NB4 (cell line): ENCODE measurements at regions not wholly inside any gene's neighbourhood (a gene's known extent, or its start where the extent isn't known, plus 50 kb on each side); places are given as distances from the start of the nearest gene placed in this dataset.

Source experiments
- DNase-seq: peaks from one replicate; pipeline ENCODE4 v3.0.0; 2010; ENCODE audit warnings: low read depth
- H3K4me3 ChIP-seq: one replicate; pipeline ENCODE4 v1.5.1; 2011; ENCODE audit warnings: mild to moderate bottlenecking, low read depth, low read length, moderate library complexity
- MYC ChIP-seq: IDR thresholded peaks from 2 replicates; pipeline ENCODE4 v1.6.1; 2011; ENCODE audit warnings: low read depth, low read length
- POLR2A ChIP-seq: IDR thresholded peaks from 2 replicates; pipeline ENCODE4 v1.6.1; 2011; ENCODE audit warnings: mild to moderate bottlenecking; ENCODE audit not compliant: insufficient read length; ENCODE audit errors: extremely low read depth
- TF ChIP-seq, protein P1 (sequence below): IDR thresholded peaks from one replicate; pipeline ENCODE4 v1.5.1; 2012; ENCODE audit warnings: low read depth, low read length
- TF ChIP-seq, protein P2 (sequence below): IDR thresholded peaks from 2 replicates; pipeline ENCODE4 v1.6.1; 2011; ENCODE audit warnings: low read depth, low read length

DNA sequence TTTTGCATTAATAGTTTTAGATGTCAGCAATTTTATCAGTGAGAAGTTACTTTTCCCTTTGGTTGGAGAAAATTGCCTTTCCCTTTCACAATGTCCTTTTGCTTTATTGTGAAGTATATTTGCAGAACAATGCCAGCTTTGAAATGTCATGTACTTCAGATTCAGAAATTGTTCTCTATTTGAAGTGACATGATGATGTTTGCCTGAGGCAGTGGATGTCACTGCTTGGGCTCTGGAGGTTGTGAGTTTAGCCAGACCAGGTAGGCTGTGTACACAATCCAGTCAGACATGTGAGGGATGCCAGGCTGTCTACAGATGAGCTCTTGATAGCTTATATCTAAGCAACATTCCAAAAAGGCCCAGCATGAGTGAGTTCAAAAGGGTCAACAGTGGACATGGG lies 451.9 kb upstream of the FBXO33 start:
- DNase-seq = no peak
- TF ChIP-seq, protein P1, sequence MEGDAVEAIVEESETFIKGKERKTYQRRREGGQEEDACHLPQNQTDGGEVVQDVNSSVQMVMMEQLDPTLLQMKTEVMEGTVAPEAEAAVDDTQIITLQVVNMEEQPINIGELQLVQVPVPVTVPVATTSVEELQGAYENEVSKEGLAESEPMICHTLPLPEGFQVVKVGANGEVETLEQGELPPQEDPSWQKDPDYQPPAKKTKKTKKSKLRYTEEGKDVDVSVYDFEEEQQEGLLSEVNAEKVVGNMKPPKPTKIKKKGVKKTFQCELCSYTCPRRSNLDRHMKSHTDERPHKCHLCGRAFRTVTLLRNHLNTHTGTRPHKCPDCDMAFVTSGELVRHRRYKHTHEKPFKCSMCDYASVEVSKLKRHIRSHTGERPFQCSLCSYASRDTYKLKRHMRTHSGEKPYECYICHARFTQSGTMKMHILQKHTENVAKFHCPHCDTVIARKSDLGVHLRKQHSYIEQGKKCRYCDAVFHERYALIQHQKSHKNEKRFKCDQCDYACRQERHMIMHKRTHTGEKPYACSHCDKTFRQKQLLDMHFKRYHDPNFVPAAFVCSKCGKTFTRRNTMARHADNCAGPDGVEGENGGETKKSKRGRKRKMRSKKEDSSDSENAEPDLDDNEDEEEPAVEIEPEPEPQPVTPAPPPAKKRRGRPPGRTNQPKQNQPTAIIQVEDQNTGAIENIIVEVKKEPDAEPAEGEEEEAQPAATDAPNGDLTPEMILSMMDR = no peak
- TF ChIP-seq MYC (no peak), POLR2A (no peak)
- TF ChIP-seq, protein P2, sequence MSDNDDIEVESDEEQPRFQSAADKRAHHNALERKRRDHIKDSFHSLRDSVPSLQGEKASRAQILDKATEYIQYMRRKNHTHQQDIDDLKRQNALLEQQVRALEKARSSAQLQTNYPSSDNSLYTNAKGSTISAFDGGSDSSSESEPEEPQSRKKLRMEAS = no peak
- no peak overlapping the region for H3K4me3 ChIP-seq

DNA sequence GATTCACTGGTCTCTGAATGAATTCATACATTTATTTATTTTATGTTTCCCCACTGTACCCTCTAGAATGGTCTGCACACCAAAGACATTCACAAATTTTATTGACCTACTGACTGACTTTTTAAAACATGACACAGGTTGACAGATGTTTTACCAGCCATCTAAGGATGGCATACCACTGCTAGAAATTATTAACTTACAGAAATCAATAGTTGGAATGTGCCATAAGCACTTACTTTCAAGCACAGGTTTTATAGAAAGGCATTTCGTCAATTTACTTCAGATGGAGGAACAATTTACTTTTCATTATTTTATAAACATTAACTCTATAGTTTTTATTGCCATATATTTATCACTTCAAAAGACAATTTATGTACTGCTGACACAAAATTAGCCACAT lies 448.7 kb upstream of the FBXO33 start:
- no peak for DNase-seq
- TF ChIP-seq POLR2A (no peak), MYC (no peak)
- TF ChIP-seq, protein P2 = no peak
- TF ChIP-seq, protein P1 = no peak
- H3K4me3 ChIP-seq = no peak overlapping the region

DNA sequence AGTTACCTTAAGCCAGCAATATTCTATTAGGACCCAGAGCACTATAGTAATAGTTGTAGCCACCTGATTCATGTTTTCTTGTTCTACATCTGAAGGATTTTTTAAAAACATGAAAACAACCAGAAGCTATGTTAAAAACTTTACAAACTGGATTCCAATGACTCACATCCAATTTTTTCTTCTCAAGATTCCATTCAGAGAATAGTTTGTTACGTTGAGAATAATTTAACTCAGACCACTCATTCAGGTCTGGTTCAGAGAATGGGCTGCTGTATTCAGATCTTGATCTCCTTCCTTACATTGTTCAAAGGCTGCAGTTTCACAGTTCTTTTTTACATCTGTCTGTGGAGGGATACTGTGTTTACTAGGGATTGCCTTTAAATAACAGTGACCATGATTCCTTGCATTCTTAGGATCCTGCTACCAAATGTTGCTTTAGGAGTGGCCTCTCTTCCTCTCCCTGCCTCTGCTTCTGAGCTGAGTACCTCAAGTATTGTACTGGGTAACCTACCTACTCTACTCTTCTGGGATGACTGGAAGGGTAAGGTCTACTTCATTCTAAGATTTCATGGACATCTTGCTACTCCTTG lies 448.0 kb upstream of the FBXO33 start:
- no peak overlapping the region for H3K4me3 ChIP-seq
- TF ChIP-seq, protein P1 = no peak
- no peak for TF ChIP-seq POLR2A
- TF ChIP-seq, protein P2 = no peak
- no peak for TF ChIP-seq MYC
- no peak for DNase-seq

DNA sequence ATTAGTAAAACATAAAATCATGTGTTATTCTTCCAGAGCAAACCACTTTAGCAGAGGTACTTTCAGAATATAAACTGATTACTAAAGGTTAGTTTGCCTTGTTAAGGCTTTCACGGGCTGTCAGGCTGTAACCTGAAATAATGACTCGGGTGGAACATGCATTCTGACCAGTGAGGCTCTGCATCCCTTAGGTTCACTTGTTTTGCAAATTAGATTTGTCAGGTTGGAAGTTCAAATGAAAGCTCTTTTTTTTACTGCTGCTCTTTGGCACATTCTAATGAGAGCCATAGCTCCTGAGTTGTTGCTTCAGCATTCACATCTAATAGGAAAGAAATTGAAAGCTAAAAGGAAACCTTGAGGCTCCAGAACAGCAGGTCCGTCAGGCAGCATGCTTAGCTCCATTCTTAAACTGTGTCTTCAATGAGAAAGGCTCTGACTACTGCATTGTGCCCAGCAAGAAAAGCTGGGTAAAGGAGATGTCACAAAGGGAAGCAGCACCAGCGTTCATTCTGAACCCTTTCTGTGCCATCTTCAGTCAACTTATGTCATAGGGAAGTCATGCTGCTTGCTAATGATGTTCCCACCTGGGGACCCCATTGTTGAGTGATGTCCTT lies 445.5 kb upstream of the FBXO33 start:
- no peak for DNase-seq
- no peak for TF ChIP-seq POLR2A
- H3K4me3 ChIP-seq = no peak overlapping the region

DNA sequence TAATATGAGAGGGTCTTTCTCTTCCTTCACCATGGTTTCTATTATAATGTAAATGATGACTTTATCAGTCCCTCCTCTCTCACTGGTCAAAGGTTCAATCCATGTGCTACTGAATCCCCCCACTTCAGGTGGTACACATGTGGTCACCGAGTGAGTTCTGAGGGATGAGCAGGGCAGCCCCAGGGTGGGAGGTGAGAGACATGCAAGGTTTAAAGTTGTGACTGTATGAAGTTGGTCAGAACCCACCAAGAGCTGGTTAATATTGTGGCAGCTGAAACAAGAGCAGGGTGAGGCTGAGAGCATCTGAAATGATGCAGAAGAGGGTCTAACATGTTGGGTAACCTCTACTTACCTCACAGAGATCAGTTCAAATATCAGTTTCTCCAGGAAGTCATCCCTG lies 444.7 kb upstream of the FBXO33 start:
- TF ChIP-seq, protein P1 = no peak
- TF ChIP-seq, protein P2 = no peak
- TF ChIP-seq POLR2A (no peak), MYC (no peak)
- no peak overlapping the region for H3K4me3 ChIP-seq
- no peak for DNase-seq

DNA sequence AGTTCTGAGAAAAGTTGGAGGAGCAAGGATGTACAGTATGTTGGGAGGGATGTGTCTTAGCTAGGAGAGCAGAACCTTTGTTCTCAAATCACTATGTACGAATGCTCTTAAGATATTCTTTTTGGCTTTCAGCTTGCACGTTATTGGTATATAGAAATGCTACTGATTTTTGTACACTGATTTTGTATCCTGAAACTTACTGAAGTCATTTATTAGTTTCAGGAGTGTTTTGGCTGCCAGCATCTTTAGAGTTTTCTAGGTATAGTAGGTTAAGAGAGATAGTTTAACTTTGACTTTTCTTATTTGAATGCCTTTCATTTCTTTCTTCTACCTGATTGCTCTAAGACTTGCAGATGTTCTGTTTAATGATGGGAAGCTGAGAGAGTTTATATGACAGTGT lies 442.8 kb upstream of the FBXO33 start:
- DNase-seq = no peak
- H3K4me3 ChIP-seq = no peak overlapping the region
- TF ChIP-seq POLR2A = no peak
- TF ChIP-seq MYC = no peak
- TF ChIP-seq, protein P2 = no peak
- TF ChIP-seq, protein P1 = no peak
